PFSK-1 (cell line): ENCODE measurements at regions not wholly inside any gene's neighbourhood (a gene's known extent, or its start where the extent isn't known, plus 50 kb on each side); places are given as distances from the start of the nearest gene placed in this dataset.

Experiments used
- FOXP2 ChIP-seq: optimal IDR thresholded peaks from 2 replicates; pipeline ENCODE3; 2011; ENCODE audit warnings: borderline replicate concordance, control low read depth, inconsistent platforms; ENCODE audit not compliant: insufficient read depth; ENCODE audit errors: extremely low read length, extremely low read depth
- POLR2AphosphoS5 ChIP-seq: IDR thresholded peaks from 2 replicates; pipeline ENCODE4 v1.6.1; 2012; ENCODE audit warnings: low read depth, mild to moderate bottlenecking, control low read depth, low read length, moderate library complexity
- REST ChIP-seq, 2 experiments: IDR thresholded peaks; 2 replicates each; pipeline versions ENCODE4 v1.6.1 to v1.8.0; 2011 to 2012; ENCODE audit warnings: low read depth in 2 of 2, low read length in 2 of 2, control low read depth in 1 of 2, inconsistent platforms in 1 of 2, mild to moderate bottlenecking in 1 of 2, moderate library complexity in 1 of 2; ENCODE audit not compliant: insufficient read depth in 1 of 2
- SIN3A ChIP-seq: IDR thresholded peaks from 2 replicates; pipeline ENCODE4 v1.6.1; 2012; ENCODE audit warnings: mild to moderate bottlenecking, low read length, moderate library complexity, borderline replicate concordance; ENCODE audit not compliant: insufficient read depth
- TAF1 ChIP-seq: IDR thresholded peaks from 2 replicates; pipeline ENCODE4 v1.6.1; 2012; ENCODE audit warnings: low read length, control low read depth, borderline replicate concordance; ENCODE audit not compliant: insufficient read depth

GRCh38 chr10:42973870-42974692, 102.8 kb upstream of the RET start:
- TF ChIP-seq POLR2AphosphoS5: no peak
- no peak for TF ChIP-seq TAF1
- TF ChIP-seq REST (IDR thresholded peaks at IDR 0.05; ENCODE audit: insufficient read depth in 1 of 2, low read depth in 2 of 2, low read length in 2 of 2): no peak
- TF ChIP-seq SIN3A: no peak
- TF ChIP-seq FOXP2: no peak

DNA sequence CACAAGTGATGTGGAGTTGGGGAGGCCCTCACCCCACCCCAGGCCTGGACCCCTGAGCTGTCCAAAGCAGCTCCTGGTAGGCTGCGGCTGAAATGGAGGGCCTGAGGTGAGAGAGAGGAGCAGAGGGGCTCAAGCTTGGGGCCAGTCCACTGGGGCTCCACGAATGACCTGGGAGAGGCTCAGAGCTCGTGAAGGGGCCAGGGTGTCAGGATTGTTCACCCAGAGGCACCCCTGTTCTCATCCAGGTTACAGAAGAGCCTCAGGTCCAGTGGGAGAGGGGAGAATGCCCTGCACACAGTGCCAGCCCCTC, 102.2 kb upstream of the RET start:
- TF ChIP-seq POLR2AphosphoS5 (no peak), SIN3A (no peak), REST (IDR thresholded peaks at IDR 0.05; ENCODE audit: insufficient read depth in 1 of 2, low read depth in 2 of 2, low read length in 2 of 2) (no peak), FOXP2 (no peak), TAF1 (no peak)

DNA sequence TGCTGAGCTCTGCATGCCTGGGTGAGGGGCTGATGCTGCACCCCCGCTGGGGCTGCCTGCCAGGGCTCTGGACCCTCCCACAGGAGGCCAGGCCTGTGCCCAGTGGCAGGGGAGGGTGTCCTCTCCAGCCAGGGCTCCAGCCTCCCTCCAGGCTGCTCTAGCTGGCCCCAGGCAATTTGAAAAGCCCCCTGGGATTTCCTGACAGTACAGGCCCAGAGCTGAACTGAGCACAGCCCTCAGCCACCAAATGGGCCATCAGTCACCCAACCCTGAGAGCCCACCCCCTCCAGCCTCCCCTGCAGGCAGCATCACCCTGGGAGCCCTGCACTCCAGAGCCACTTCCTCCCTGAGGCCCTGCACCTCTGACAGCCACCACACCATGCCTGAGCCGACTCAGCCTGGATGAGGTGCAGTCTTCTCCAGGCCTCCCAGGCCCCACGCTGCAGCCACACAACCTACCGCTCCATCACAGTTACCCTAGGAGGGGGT, 101.8 kb upstream of the RET start:
- TF ChIP-seq TAF1 (no peak), FOXP2 (no peak), POLR2AphosphoS5 (no peak), REST (IDR thresholded peaks at IDR 0.05; ENCODE audit: insufficient read depth in 1 of 2, low read depth in 2 of 2, low read length in 2 of 2) (no peak), SIN3A (no peak)

DNA sequence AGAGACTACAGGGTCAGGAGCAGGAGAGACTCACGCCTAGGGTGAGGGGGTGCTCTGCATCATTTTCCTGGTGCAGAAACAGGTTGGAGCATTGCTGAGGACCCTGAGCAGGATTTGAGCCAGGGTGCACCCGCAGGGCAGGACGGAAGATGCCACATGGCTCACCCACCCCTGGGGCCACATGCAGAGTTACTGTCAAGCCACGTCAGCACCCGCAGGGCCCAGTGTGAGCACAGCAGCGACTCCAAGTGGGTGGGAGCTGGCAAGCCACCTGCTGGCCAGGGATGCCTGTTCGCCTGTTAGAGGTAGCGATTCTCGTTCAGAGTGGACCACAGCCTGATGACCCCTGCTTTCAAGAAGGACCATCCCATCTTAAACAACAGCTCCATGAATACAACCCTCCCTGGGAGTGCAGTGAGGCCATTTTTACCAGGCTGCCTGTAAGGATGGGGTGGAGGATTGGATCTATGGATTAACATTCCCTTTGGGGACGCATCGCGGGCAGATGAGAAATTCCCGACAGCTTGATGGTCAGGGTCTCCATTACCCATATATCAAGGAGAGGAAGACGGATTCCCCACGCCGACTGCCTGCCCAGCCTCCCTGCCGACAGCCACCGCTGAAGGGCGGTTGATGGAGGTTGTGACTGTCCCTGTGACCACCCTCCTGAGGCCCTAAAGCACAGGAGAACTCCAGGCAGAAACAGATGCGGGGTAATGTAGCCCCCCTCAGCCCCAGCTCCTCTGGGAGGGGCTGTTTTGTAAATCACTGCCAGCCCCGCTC, 101.1 kb upstream of the RET start:
- TF ChIP-seq TAF1 (no peak), SIN3A (no peak), POLR2AphosphoS5 (no peak), FOXP2 (no peak), REST (IDR thresholded peaks at IDR 0.05; ENCODE audit: insufficient read depth in 1 of 2, low read depth in 2 of 2, low read length in 2 of 2) (no peak)
